Heart left ventricle (tissue), 16 donors: ENCODE measurements at regions not wholly inside any gene's neighbourhood (a gene's known extent, or its start where the extent isn't known, plus 50 kb on each side); places are given as distances from the start of the nearest gene placed in this dataset.

Source experiments
- ATAC-seq, 4 donors: fragments of 200-7000 bp; cut with Tn5 transposase; one replicate each; pipeline ENCODE4 v1.9.1; 2020 to 2022; ENCODE audit warnings: moderate library complexity in 4 of 4, mild to moderate bottlenecking in 3 of 4, moderate number of reproducible peaks in 1 of 4
- DNase-seq, 5 donors: peaks; one replicate each; pipeline ENCODE4 v3.0.0-alpha.2; 2020
- H3K27ac ChIP-seq, 12 donors: fragments of 200-600 bp; sonication (generic) in 4 of 12; one replicate each; pipeline versions ENCODE4 v1.5.0 to v1.8.0; 2016 to 2022; ENCODE audit warnings: mild to moderate bottlenecking in 2 of 12
- H3K27me3 ChIP-seq, 9 donors: fragments of 200-600 bp; sonication (generic) in 2 of 9; one replicate each; pipeline versions ENCODE4 v1.5.1 to v1.8.0; 2016 to 2022; ENCODE audit warnings: mild to moderate bottlenecking in 3 of 9
- H3K36me3 ChIP-seq, 9 donors: fragments of 200-600 bp; sonication (generic) in 2 of 9; one replicate each; pipeline versions ENCODE4 v1.5.0 to v1.8.0; 2018 to 2022; ENCODE audit warnings: mild to moderate bottlenecking in 2 of 9
- H3K4me1 ChIP-seq, 12 donors: fragments of 200-600 bp; sonication (generic) in 4 of 12; one replicate each; pipeline versions ENCODE4 v1.5.0 to v1.8.0; 2016 to 2022; ENCODE audit warnings: mild to moderate bottlenecking in 3 of 12
- H3K4me3 ChIP-seq, 12 donors: fragments of 200-600 bp; sonication (generic) in 4 of 12; one replicate each; pipeline versions ENCODE4 v1.5.0 to v1.8.0; 2017 to 2022; ENCODE audit warnings: mild to moderate bottlenecking in 9 of 12, moderate library complexity in 4 of 12
- H3K9me3 ChIP-seq, 12 donors: fragments of 200-600 bp; sonication (generic) in 4 of 12; one replicate each; pipeline versions ENCODE4 v1.5.0 to v1.8.0; 2016 to 2022; ENCODE audit warnings: mild to moderate bottlenecking in 1 of 12
- POLR2A ChIP-seq, 2 donors: fragments of 450-650 bp; IDR thresholded peaks; one replicate each; pipeline ENCODE4 v1.6.1; 2017; ENCODE audit warnings: antibody characterized with exemption in 2 of 2, mild to moderate bottlenecking in 2 of 2, moderate library complexity in 2 of 2
- WGBS, 4 donors: extraction: QIAGEN DNeasy Blood & Tissue Kit in 2 of 4; methylation state at CpG; one replicate each; pipeline versions ENCODE4 v1.1.5 to v1.1.7; 2013 to 2018; 5-methylcytosine and 5-hydroxymethylcytosine counted together
- intact Hi-C, 10 donors: fragments of 100-400 bp; cut with DNase I; formaldehyde crosslinking; loops; one replicate each; pipeline versions ENCODE4 v1.11.1 to v1.14.2; 2022
- TF ChIP-seq, protein P1 (sequence below), 12 donors: fragments of 200-600 bp; sonication (generic) in 4 of 12; IDR thresholded peaks; one replicate each; pipeline versions ENCODE4 v1.5.0 to v1.8.0; 2018 to 2022; ENCODE audit warnings: antibody characterized with exemption in 12 of 12, mild to moderate bottlenecking in 5 of 12
- donor health status: ischemic (EF 13 %, LVEDD 7.1; RV severe dilation, severe dysfunction).
- donor health status: healthy with polysubstance abuse.
- donor health status: DM: no; HTN: yes; CAD: no.
- donor health status: DM: no; HTN: no; CAD: no.
- donor health status: ischemic (EF 25% LVEDD 6.9; RV normal size, moderate dysfunction).
- donor health status: ischemic (EF 25% LVEDD 5.7; RV mildly dilated, moderate dysfunction).
- donor health status: healthy.
- donor health status: DM: yes; HTN: yes; CAD: no.
- donor health status: ischemic (EF 35%, LVEDD 5.7; RV mildly dilated, moderate dysfunction).
- donor health status: nonischemic (EF 11% LVEDD 7.7; RV severe dilation, severe dysfunction).
- donor health status: DM: yes; HTN: yes; CAD: no.
- donor health status: PGD.
- donor health status: ischemic (EF 29% LVEDD 5.4; RV normal size, mild dysfunction).
- donor health status: nonischemic (EF 23%, LVEDD 6.1; RV moderate dilation, normal function).

DNA sequence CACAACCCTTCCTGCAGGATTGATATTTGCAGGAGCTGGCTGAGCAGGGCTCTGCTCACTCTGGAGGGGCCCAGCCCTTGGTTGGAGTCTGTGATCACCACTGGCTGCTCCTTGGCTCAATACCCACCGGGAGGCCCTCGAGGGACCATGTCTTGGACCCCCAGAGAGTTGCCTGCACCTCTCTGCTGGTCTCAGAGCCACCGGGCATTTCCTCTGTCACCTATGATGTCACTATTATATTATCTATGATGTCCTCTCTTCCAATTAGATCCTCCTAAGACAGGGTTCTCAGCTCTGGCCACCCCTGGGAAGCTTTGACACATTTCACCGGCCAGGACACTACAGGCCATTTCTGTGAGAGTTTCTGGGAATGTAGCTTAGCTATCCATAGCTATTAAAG lies 113.1 kb downstream of the PDCL3 start:
- no peak for TF ChIP-seq POLR2A (IDR thresholded peaks at IDR 0.05)
- TF ChIP-seq, protein P1, sequence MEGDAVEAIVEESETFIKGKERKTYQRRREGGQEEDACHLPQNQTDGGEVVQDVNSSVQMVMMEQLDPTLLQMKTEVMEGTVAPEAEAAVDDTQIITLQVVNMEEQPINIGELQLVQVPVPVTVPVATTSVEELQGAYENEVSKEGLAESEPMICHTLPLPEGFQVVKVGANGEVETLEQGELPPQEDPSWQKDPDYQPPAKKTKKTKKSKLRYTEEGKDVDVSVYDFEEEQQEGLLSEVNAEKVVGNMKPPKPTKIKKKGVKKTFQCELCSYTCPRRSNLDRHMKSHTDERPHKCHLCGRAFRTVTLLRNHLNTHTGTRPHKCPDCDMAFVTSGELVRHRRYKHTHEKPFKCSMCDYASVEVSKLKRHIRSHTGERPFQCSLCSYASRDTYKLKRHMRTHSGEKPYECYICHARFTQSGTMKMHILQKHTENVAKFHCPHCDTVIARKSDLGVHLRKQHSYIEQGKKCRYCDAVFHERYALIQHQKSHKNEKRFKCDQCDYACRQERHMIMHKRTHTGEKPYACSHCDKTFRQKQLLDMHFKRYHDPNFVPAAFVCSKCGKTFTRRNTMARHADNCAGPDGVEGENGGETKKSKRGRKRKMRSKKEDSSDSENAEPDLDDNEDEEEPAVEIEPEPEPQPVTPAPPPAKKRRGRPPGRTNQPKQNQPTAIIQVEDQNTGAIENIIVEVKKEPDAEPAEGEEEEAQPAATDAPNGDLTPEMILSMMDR (IDR thresholded peaks at IDR 0.05), result no peak
- no peaks in the 10 kb centered on the region for H3K36me3 ChIP-seq
- H3K27ac ChIP-seq, result no peak overlapping the region
- WGBS, 4 donors, result 78 to 92% (median 86%) methylated on average over 4 of the region's 4 CpGs
- DNase-seq (no peak), ATAC-seq (no peak)
- H3K27me3 ChIP-seq, result peaks cover 0 to 3% (median 0%) of the 10 kb centered on the region in 9 donors
- H3K9me3 ChIP-seq, result no peaks in the 10 kb centered on the region
- no peak overlapping the region for H3K4me3 ChIP-seq
- intact Hi-C loops, result no loop called here
- H3K4me1 ChIP-seq, result peaks cover 0 to 13% (median 2%) of the 10 kb centered on the region in 12 donors

DNA sequence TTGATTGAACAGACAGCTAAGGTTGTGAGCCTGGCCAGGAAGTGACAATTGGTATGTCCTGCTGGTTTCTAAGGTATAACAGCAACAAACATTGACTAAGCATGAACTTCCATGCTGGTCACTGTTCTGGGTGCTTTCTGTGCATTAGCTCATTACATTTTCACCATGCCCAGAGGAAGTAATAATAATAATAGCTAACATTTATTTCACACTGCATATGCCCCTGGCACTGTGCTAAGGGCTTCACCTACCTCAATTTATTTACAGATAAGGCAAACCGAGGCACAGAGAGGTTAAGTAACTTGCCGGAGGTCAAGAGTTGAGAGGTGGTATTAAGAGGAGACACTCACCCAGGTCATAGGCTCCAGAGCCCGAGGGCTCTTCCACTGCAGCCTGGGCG lies 113.6 kb downstream of the PDCL3 start:
- Histone ChIP-seq H3K4me1 (peaks cover 0 to 13% (median 2%) of the 10 kb centered on the region in 12 donors), H3K4me3 (no peak overlapping the region), H3K9me3 (no peaks in the 10 kb centered on the region), H3K27ac (no peak overlapping the region), H3K36me3 (no peaks in the 10 kb centered on the region), H3K27me3 (peaks cover 0 to 3% (median 0%) of the 10 kb centered on the region in 9 donors)
- TF ChIP-seq POLR2A (IDR thresholded peaks at IDR 0.05), result no peak
- TF ChIP-seq, protein P1 (IDR thresholded peaks at IDR 0.05), result no peak
- 66 to 95% (median 92%) methylated on average over 4 of the region's 4 CpGs for WGBS, 4 donors
- DNase-seq (no peak), ATAC-seq (no peak)
- intact Hi-C loops, result no loop called here

DNA sequence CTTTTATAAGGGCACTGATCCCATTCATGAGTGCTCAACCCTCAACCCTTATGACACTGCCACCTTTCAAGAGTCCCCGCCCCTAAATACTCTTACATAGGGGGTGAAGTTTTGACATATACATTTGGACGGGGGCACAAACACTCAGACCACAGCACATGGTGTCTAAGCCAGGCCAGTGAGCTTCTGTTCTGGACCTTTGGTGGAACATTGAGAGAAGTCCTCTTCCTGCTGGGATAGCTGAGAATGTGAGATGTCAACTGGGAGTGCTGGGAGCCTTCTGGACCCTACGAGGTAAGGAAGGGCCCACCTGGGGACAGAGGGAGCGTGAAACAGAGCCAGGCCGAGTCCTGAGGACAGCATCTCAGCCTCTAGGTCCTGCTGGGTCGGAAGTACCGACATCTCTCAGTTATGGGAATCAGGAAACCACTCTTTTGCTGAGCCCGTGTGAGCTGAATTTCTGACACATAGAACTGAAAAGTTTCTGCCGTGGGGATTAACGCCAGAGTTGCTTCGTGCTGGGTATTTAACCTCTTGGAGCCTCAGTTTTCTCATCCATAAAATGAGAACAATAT lies 114.9 kb downstream of the PDCL3 start:
- H3K27me3 ChIP-seq, result peaks cover 0 to 3% (median 0%) of the 10 kb centered on the region in 9 donors
- TF ChIP-seq, protein P1 (IDR thresholded peaks at IDR 0.05), result no peak
- TF ChIP-seq POLR2A (IDR thresholded peaks at IDR 0.05), result no peak
- H3K36me3 ChIP-seq, result no peaks in the 10 kb centered on the region
- peaks cover 0 to 10% (median 2%) of the 10 kb centered on the region in 12 donors for H3K4me1 ChIP-seq
- WGBS, 4 donors, result 86 to 93% (median 90%) methylated on average over 11 of the region's 11 CpGs
- no peak for ATAC-seq
- intact Hi-C loops, result no loop called here
- no peak overlapping the region for H3K4me3 ChIP-seq
- H3K9me3 ChIP-seq, result no peaks in the 10 kb centered on the region
- no peak overlapping the region for H3K27ac ChIP-seq
- DNase-seq, result no peak

DNA sequence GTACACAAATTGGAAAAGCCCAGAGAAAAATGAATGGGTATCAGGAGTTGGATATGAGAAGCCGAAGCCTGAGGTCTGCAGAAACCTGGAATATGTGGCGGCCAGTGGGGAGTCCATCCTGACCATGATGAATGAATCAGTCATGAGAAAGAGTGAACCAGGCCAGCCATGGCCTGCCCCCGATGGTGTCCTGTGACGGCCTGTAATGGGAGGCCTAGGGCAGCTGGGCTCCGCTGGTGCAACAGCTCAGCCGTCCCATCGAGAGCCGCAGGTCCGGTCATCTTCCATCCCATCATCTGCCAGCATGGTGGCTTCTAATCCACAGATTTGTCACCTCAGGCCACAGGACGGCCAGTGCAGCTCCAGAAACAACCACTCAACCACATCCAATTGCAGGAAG lies 116.4 kb downstream of the PDCL3 start:
- no peaks in the 10 kb centered on the region for H3K36me3 ChIP-seq
- peaks cover 0 to under 1% (median 0%) of the 10 kb centered on the region in 12 donors for H3K4me1 ChIP-seq
- no peak for TF ChIP-seq POLR2A (IDR thresholded peaks at IDR 0.05)
- TF ChIP-seq, protein P1 (IDR thresholded peaks at IDR 0.05), result no peak
- ATAC-seq (no peak), DNase-seq (no peak)
- no peak overlapping the region for H3K27ac ChIP-seq
- peaks cover 0 to 3% (median 0%) of the 10 kb centered on the region in 9 donors for H3K27me3 ChIP-seq
- intact Hi-C loops, result no loop called here
- WGBS, 4 donors, result 92 to 95% (median 94%) methylated on average over 10 of the region's 10 CpGs
- no peak overlapping the region for H3K4me3 ChIP-seq
- peaks cover 0 to 13% (median 0%) of the 10 kb centered on the region in 12 donors for H3K9me3 ChIP-seq
